GM18517 (cell line): ENCODE measurements at regions not wholly inside any gene's neighbourhood (a gene's known extent, or its start where the extent isn't known, plus 50 kb on each side); places are given as distances from the start of the nearest gene placed in this dataset.

Experiments
- ATAC-seq: cut with Tn5 transposase; IDR thresholded peaks from one replicate; pipeline ENCODE4 v1.9.1; 2021; ENCODE audit warnings: mild to moderate bottlenecking, moderate library complexity; ENCODE audit not compliant: unreplicated experiment

DNA sequence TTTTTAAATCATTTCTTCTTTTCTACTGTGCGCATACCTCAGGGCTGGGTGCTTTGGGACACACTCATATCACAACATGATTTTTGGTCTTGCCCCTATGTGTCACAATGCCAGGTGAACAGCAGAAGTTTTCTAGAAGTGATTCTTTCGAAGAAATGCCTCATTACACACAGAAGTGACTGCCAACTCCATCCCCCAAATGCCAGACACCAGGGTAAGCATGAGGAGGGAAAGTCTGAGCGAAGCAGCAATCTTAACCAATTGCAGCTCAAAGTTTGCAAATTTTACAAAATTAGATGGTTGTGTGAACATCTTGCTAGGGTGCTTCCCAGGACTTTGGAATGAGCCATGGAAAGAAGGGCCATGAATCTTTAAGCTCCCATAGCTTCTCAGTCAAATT, 87.3 kb upstream of the PLEKHA5 start:
- no peak for ATAC-seq

DNA sequence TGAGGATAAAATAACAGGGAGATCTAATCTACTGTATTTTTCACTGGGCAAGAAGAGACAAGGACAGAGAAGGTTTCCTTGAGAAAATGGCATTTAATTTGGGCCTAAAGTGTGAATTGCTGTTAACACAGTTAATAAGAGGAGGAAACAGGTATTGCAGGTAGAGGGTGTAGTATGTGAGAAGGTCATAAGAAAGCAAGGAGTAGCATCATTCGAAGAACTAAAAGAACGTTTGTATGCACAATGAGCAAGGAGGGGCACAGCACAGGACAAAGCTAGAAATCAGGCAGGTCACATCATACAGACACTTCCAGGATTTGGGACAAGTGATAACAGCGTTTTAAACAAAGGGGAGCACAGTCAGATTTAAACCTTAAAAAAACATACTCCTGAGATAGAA, 85.1 kb upstream of the PLEKHA5 start:
- ATAC-seq, result no peak

DNA sequence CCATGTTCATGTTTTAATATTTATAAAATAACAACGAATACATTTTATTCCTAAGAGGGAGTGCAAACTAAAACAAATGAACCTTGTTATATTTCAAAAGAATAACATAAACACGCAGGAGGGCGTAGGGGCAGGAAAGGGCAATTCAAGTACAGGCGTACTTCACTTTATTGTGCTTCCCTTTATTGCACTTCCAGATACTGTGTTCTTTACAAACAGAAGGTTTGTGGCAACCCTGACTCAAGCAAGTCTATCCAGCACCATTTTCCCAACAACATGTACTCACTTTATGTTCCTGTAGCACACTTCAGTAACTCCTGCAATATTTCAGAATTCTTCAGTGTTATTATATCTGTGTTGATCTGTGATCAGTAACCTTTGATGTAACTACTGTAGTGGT, 84.6 kb upstream of the PLEKHA5 start:
- no peak for ATAC-seq

DNA sequence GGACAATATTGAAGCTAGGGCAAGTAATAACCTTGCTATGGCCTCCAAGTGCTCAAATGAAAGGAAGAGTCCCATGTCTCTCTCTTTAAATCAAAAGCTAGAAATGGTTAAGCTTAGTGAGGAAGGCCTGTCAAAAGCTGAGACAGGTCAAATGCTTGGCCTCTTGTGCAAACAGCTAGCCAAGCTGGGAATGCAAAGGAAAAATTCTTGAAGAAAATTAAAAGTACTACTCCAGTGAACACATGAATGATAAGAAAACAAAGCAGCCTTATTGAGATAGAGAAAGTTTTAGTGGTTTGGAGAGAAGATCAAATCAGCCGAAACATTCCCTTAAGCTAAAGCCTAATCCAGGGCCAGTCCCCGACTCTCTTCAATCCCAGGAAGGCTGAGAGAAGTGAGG, 84.1 kb upstream of the PLEKHA5 start:
- no peak for ATAC-seq

DNA sequence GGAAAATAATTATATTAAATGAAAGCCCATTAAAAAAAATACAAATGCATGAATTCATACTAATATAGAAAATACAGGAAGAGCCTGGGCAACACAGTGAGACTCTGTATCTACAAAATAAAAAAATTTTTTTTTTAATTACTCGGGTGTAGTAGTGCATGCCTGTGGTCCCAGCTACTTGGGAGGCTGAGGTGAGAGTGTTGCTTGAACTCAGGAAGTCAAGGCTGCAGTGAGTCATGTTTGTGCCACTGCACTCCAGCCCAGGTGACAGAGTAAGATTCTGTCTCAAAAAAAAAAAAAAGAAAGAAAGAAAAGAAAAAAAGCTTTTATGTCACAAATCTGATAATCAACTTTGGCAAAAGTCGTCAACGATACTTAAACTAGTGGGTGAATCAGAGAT, 80.6 kb upstream of the PLEKHA5 start:
- ATAC-seq, result no peak

DNA sequence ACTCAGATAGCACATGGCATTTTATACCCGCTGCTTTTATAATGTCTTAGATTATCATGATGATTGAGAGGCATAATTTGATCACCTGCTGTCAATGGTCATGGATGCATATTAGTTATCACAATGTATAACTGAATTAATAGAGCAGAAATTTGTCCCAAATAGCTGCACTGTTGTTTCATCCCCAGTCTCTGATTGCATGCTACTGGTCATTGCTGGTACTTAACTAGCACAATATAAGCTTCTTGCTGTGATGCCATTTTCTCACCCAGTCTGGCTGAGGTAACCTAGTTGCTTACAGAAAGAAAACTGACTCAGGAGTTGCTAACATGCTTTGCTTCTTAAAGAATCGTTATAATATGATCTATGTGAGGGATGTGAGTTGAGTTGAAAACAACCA, 76.8 kb upstream of the PLEKHA5 start:
- ATAC-seq, result no peak

DNA sequence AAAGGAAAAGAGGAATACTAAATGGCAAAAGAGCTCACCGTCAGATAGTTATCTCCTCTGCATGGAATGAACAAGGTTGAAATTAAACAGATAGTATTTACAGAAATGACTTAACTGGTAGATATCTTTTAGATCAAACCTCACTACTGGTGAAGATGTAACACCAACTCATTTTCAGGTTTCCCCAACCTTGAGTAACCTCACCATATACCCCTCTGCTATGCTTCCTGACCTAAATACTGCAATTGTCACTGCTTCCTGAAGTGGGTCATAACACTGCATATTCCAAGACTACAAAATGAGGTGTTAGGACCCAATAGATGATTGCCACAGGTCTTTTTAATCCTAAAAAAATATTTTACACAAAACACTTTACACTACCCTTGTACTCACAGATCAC, 76.3 kb upstream of the PLEKHA5 start:
- ATAC-seq, result no peak

DNA sequence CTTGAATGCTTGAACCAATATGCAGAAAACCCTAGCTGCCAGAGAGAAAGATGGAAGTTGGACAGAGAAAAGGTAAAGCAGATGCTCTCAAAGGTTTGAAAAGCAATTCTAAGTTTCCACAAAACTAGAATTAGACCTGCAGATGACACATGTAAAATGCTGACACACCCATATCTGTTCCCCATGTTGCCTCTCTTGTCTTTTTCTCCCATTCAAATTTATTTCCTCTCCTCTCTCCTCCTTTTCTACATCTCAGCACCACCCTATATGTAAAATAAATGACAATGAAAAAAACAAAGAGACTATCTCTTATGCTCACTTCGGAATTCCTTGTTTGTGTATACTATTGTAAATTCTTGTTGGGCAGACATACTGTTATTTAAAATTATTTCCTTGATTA, 75.5 kb upstream of the PLEKHA5 start:
- no peak for ATAC-seq

DNA sequence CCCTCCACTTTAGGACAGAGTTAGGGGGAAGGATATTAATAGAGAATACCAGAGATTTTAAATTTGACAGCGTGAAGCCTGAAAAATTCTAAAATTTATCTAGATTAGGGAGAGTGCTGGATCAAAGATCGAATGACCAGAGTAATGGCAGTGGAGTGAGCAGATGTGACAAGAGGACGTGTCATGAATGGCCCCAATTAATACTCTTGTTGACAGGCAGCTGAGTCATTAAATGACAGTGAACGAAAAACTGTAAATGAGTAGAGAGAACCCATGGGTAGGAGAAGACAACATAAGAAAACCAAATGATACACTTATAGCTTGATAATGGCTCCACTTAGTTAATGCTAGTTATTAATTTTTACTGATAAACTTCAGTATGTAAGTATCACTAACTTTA, 73.9 kb upstream of the PLEKHA5 start:
- ATAC-seq, result no peak

DNA sequence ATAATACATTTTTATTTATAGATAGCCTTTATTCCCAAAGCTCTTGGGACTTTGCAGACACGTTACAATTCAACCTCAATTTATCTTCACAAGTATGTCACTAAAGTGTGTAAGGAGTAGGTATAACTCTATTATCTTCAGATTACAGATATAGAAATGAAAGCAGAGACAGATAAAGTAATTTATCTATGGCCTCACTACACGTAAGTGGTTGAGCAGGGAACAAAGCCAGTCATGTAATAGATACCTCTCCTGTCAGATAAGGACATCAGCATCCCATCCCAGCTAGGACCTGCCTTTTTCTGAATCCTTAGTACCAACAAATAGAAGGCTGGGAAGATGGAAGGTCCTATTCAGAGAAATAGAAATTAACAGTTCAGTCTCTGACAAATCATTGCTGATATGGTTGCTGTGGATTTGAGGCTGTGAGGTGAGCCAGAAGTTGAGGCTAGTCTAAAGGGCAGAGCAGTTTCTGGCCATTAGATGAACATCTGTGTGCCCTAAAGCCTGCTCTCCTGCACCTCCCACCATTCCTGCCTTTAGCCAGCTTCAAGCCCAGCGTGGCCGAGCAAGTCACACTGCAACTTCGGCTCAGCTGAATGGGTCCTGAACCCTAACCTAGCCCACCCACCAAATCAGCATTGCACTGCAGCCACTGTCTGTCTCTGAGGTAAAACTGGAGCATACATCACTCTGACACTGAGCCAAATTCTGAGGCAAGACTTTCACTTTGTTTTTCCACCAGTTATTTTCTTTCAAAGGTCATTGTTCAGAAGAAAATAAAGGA, 71.1 kb upstream of the PLEKHA5 start:
- no peak for ATAC-seq

DNA sequence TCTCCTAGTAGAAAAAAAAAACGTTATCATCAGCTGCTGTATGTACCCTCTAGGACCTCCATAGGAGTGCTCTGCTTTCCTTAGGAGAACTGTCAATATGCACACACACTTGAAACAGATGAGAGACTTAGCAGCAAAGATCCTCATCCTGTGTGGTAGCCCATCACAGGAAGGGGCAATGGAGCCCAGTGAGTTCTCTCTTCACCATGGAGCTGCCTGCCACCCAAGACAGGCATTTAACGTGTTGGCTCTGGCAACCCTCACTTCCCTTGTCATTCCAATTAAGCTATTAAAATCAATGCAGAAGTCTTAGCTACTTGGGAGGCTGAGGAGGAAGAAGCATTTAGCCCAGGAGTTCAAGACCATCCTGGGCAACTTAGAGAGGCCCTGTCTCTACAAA, 64.8 kb upstream of the PLEKHA5 start:
- ATAC-seq, result no peak

DNA sequence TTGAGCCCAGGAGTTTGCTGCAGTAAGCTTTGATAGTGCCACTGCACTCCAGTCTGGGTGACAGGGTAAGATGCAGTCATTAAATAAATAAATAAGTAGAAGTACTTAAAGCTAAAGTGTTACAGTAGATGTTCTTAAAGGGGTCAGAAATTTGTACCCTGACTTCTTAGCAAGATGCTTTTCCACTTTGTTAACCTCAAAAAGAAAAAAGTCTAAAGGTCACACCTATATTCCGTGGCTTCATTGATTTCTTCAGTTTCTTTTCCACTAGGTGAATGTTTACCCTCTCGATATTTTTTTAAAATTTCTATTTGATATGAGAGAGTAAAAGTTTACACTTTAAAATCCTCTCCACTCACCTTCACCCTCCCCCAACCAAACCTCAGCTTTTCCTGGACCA, 64.3 kb upstream of the PLEKHA5 start:
- no peak for ATAC-seq

DNA sequence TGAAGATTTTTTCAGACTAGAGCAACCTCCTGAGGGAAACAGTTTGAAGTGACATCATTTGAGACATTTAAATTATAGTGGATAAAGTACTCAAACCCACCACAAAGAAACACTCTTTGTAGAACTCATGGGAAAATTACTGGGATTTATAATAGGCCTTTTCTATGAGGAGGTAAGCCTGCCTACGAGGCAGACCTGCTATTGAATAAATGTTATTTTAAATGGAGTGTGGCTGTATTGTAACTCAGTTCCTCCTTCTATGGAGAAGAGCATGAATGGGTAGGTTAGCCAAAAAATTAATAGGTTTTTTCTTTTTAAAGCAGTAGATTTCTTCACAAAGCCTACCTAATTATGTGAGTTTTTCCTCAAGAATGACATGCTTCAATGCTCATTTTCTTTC, 63.7 kb upstream of the PLEKHA5 start:
- ATAC-seq, result no peak

DNA sequence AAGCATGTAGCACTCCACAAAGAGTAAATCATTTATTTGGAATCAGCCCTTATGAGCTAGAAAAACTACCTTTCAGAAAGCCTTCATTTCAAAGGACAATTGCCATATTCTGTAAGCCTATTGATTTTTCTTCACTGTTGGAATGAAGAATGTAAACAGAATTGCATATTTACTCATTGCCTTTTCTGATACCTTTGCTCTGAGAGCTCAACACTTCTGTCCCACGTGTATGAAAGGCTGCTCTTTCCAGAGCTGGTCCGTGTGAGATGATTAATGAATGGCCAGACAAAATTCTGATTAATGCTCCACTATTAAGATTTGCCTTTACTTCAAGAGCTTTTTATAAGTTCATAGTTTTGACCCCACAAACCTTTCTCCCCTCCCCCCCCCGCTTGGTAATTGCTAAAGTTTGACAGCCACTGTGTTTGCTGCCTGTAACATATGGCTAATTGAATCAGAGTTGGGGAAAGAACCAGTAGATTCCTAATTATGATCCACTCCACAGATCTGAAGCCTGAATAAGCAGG, 63.0 kb upstream of the PLEKHA5 start:
- ATAC-seq, result no peak

DNA sequence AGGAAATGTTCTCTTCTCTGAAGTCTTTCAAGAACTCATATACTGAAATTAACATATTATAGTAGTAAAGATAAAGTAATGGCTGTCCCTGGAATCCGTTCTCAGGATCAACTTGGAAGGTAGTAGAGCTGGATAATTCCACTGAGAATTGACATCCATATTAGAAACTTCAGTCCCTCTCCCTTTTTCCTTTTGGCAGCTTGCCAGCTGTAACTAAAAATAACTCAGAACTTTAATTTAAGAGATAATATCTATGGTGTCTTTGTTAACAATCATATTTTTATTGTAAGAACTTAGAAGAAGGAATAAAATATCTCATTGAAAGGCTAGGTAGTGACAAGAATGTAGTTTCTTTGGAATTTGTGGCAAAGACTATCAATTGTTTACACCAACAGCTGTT, 61.4 kb upstream of the PLEKHA5 start:
- ATAC-seq, result no peak

DNA sequence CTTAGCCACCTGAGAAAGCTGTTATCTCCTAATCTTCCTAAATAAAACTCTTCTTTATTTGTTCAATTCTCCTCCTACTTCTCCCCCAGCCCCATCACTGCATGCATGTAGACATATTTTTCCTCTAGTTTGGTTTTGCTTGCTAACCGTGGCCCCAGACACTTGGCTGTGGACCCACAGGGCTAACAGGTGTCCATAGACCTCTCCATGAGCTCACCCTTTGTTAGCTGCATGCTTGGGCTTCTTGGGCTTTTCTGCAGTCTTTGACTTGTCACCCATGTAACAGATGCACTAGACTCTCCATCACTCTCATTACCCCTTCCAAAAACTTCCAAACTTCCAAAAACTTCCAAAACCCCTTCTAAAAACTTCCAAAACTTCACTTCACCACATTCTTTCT, 59.2 kb upstream of the PLEKHA5 start:
- ATAC-seq, result no peak

DNA sequence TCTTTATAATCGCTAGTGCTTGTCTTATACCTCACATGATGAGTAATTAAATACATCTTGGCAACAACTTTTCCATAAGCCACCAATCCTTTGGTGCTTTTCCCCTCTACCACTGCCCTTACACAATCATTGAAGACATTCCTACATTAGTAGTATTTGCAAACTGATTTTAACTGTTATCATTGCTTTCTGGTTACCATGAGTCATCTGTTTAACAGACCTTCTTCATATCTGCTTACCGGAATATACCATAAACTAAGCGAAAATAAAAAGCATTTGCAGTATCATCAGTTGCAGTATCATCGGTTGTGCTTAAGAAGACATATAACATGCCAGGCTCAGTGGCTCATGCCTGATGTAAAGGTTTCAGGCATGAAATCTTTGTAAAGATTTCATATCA, 54.8 kb upstream of the PLEKHA5 start:
- ATAC-seq, result no peak

DNA sequence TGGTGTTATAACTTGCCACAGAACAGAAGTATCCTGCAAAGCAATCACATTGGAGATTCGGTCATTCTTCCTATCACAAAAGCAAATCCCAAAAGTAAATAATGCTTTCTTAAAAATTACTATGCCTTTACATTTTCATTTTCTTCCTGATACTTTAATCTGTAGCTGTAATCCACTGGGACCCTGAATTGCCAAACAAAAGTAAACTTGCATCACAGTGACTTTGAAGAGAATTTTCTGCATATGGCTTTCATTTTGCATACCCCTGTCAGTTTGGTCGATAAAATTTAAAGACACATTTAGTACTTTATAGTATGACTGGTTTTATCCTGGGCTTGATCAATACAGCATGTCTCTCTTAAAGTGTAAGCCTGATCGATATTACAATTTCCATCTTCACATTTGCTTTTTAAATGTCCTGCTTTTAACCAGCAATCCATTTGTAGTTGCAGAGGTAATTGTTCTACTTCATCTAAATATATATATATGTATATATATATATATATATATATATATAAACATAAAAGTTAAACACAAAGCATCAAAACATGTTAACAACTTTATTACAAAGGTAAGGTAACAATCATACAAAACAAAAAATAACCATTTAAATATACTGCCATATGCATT, 53.7 kb upstream of the PLEKHA5 start:
- ATAC-seq, result no peak
